Osteoblast (primary cell): ENCODE measurements at regions not wholly inside any gene's neighbourhood (a gene's known extent, or its start where the extent isn't known, plus 50 kb on each side); places are given as distances from the start of the nearest gene placed in this dataset.
A peak's percentile ranks its signal among the peaks of the same experiment; 100 is the strongest.

Experiments
- DNase-seq: peaks from one replicate; pipeline ENCODE4 v3.0.0; 2011; ENCODE audit warnings: low spot score, mixed read lengths; ENCODE audit not compliant: insufficient read length; ENCODE audit errors: missing footprints
- H2AFZ ChIP-seq: 2 replicates; pipeline ENCODE4 v1.6.0; 2011; ENCODE audit warnings: mild to moderate bottlenecking, low read length
- H3K27ac ChIP-seq: 2 replicates; pipeline ENCODE4 v1.5.1; 2011; ENCODE audit warnings: mild to moderate bottlenecking, low read depth, low read length, moderate library complexity
- H3K27me3 ChIP-seq: 2 replicates; pipeline ENCODE4 v1.6.0; 2012; ENCODE audit warnings: mild to moderate bottlenecking, control low read depth, inconsistent platforms, low read length, moderate library complexity; ENCODE audit not compliant: insufficient read depth
- H3K36me3 ChIP-seq: 2 replicates; pipeline ENCODE4 v1.5.1; 2011; ENCODE audit warnings: mild to moderate bottlenecking, low read length, control low read depth, moderate library complexity; ENCODE audit not compliant: insufficient read depth
- H3K4me1 ChIP-seq: 2 replicates; pipeline ENCODE4 v1.5.1; 2011; ENCODE audit warnings: mild to moderate bottlenecking, low read length, control low read depth, moderate library complexity; ENCODE audit not compliant: insufficient read depth
- H3K4me2 ChIP-seq: 2 replicates; pipeline ENCODE4 v1.6.0; 2011; ENCODE audit warnings: mild to moderate bottlenecking, low read length; ENCODE audit not compliant: insufficient read depth
- H3K4me3 ChIP-seq: fragments of 200-600 bp; sonication (generic); 3 replicates; pipeline ENCODE4 v1.5.1; 2012; ENCODE audit warnings: mild to moderate bottlenecking, low read length, inconsistent platforms; ENCODE audit not compliant: insufficient read depth
- H3K79me2 ChIP-seq: 2 replicates; pipeline ENCODE4 v1.6.0; 2012; ENCODE audit warnings: mild to moderate bottlenecking, low read length, control low read depth, inconsistent platforms; ENCODE audit not compliant: insufficient read depth
- H3K9me3 ChIP-seq: 2 replicates; pipeline ENCODE4 v1.5.1; 2011; ENCODE audit warnings: low read depth, low read length, control low read depth
- H4K20me1 ChIP-seq: 2 replicates; pipeline ENCODE4 v1.6.0; 2012; ENCODE audit warnings: mild to moderate bottlenecking, low read length, control low read depth; ENCODE audit not compliant: insufficient read depth
- CTCF ChIP-seq: IDR thresholded peaks from 2 replicates; pipeline ENCODE4 v1.5.1; 2011; ENCODE audit warnings: mild to moderate bottlenecking, low read depth, low read length, moderate library complexity; ENCODE audit errors: extremely low read depth

DNA sequence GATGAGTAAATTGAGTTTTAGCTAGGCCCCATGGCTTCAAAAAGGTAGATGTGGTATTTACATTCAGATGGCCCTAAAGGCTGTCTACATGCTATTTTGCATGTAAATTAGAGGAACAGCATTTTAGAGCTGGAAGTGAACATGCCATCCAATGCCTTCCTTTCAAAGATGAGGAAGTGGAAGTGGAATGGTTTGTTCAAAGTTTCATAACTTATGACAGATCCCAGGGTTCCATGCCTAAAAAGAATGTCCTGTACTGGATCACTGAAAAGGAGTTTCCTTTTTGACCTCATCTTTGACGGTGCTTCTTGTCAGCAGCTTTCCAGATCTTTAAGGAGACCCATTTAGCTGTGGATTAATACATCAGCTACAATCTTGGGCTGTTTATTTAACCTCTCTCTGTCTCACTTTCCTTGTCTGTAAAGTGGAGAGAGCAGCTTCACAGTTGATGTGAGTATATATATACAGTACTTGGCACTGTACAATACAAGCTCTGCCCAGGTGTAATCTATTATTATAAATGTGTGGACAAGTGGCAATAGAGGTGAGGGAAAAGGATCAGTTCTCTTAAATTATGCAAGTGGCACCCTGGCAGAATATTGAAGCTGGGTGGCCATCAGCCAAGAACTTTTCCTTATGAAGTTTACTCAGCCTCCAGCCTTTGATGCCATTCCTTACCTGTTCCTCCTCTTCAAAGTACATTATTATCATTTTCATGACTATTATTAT is 68.7 kb upstream of the GOLGA8B start:
- no peak for TF ChIP-seq CTCF
- Histone ChIP-seq H3K9me3 (no peaks in the 10 kb centered on the region), H3K4me3 (no peak overlapping the region), H2AFZ (no peak overlapping the region), H3K27me3 (no peaks in the 10 kb centered on the region), H3K4me2 (no peak overlapping the region), H3K4me1 (peaks cover 5% of the 10 kb centered on the region), H3K79me2 (no peaks in the 10 kb centered on the region), H4K20me1 (no peaks in the 10 kb centered on the region), H3K27ac (no peak overlapping the region), H3K36me3 (no peaks in the 10 kb centered on the region)
- peak; percentile 22 for DNase-seq

- TF ChIP-seq CTCF: no peak
- Histone ChIP-seq H3K4me3 (no peak overlapping the region), H3K4me2 (no peak overlapping the region), H3K27ac (peak overlapping the region; percentile 8), H3K79me2 (no peaks in the 10 kb centered on the region), H3K36me3 (no peaks in the 10 kb centered on the region), H4K20me1 (no peaks in the 10 kb centered on the region), H3K27me3 (no peaks in the 10 kb centered on the region), H3K9me3 (no peaks in the 10 kb centered on the region), H3K4me1 (peaks cover 5% of the 10 kb centered on the region), H2AFZ (no peak overlapping the region)
- peak; percentile 23 for DNase-seq
These were observed 66.7 kb upstream of the GOLGA8B start for GRCh38 chr15:34650177-34650576.

DNA sequence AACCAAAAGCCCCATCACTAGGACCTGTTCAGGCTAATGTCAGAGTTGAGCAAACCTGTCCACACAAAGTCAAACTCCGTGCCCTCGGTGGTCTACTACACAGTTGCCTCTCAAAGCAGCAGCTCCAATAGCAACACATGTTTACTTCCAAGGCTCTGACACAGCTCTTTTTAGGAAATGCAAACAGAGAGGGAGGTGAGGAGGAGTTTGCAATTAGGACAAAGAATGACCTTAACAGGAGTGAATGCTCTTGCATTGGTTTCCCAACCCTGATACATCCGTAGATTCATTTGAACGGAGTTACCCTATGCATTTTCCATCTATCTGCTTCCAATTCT is 64.8 kb upstream of the GOLGA8B start:
- DNase-seq: no peak
- Histone ChIP-seq H3K4me1 (peaks cover 8% of the 10 kb centered on the region), H3K9me3 (no peaks in the 10 kb centered on the region), H3K4me2 (no peak overlapping the region), H3K79me2 (no peaks in the 10 kb centered on the region), H3K27me3 (no peaks in the 10 kb centered on the region), H2AFZ (no peak overlapping the region), H3K4me3 (no peak overlapping the region), H3K27ac (no peak overlapping the region), H4K20me1 (no peaks in the 10 kb centered on the region), H3K36me3 (no peaks in the 10 kb centered on the region)
- no peak for TF ChIP-seq CTCF

DNA sequence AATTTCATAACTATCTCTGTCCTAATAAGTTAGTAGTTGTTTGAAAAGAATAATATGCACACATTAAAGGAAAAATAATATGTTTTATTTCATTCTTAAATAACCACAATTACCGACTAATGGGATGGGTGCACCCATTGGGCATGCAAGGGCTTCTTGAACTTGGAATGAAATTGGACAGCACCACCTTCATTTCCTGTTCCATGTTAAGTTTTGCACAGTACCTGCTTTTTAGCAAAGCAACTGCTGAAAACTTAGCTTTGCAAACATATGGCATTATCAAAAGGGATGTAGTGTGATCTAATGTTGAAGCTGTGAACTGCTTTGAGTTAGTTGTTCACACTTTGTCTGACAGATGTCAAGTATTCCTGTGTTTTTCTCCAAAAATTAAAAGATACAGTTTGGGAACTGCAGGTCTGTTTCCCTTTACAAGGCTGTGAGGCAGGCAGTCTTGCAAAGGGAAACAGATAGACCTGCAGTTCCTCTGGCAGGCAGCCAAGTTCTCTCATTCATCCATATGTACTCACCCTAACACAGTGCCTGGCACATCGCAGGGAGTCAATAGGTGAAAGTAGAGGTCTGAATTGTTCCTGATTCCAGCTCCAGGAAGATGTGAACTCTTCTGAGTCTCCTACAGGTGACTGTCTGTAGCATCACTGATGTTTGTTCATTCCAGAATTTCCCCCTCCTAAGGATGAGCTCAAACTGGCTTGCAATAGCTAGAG is 64.3 kb upstream of the GOLGA8B start:
- no peaks in the 10 kb centered on the region for H4K20me1 ChIP-seq
- no peaks in the 10 kb centered on the region for H3K79me2 ChIP-seq
- no peak for DNase-seq
- no peak overlapping the region for H2AFZ ChIP-seq
- H3K9me3 ChIP-seq: no peaks in the 10 kb centered on the region
- H3K27ac ChIP-seq: no peak overlapping the region
- H3K27me3 ChIP-seq: no peaks in the 10 kb centered on the region
- TF ChIP-seq CTCF: no peak
- H3K4me3 ChIP-seq: no peak overlapping the region
- peaks cover 8% of the 10 kb centered on the region for H3K4me1 ChIP-seq
- H3K4me2 ChIP-seq: no peak overlapping the region
- no peaks in the 10 kb centered on the region for H3K36me3 ChIP-seq
